Prostate gland (tissue), 2 donors: ENCODE measurements at regions not wholly inside any gene's neighbourhood (a gene's known extent, or its start where the extent isn't known, plus 50 kb on each side); places are given as distances from the start of the nearest gene placed in this dataset.

ENCODE experiments used
- DNase-seq: peaks from one replicate; pipeline ENCODE4 v3.0.0-alpha.2; 2019; ENCODE audit warnings: low spot score
- H3K27ac ChIP-seq, 2 donors: fragments of 200-600 bp; sonication (generic); 2 replicates each; pipeline ENCODE4 v1.5.1; 2017 to 2019
- H3K27me3 ChIP-seq: fragments of 200-600 bp; sonication (generic); replicated peaks from 2 replicates; pipeline ENCODE4 v1.5.1; 2019; ENCODE audit not compliant: insufficient read depth
- H3K36me3 ChIP-seq, 2 donors: fragments of 200-600 bp; sonication (generic); 1 replicate in 1 of 2; 2 replicates in 1 of 2; pipeline versions ENCODE4 v1.5.1 to v1.8.1; 2017 to 2019
- H3K4me1 ChIP-seq: fragments of 200-600 bp; sonication (generic); replicated peaks from 2 replicates; pipeline ENCODE4 v1.5.1; 2019
- H3K4me3 ChIP-seq, 2 donors: fragments of 200-600 bp; sonication (generic); 2 replicates each; pipeline ENCODE4 v1.5.1; 2017 to 2019
- H3K9me3 ChIP-seq: fragments of 200-600 bp; sonication (generic); 2 replicates; pipeline ENCODE4 v1.5.1; 2017
- POLR2A ChIP-seq: fragments of 450-650 bp; IDR thresholded peaks from one replicate; pipeline ENCODE4 v1.6.1; 2016; ENCODE audit warnings: antibody characterized with exemption, mild to moderate bottlenecking
- POLR2AphosphoS5 ChIP-seq: sonication (generic); formaldehyde crosslinking; IDR thresholded peaks from one replicate; pipeline ENCODE4 v1.6.1; 2017; ENCODE audit warnings: antibody characterized with exemption
- WGBS: methylation state at CpG from one replicate; pipeline ENCODE4 v1.1.5; 2018; 5-methylcytosine and 5-hydroxymethylcytosine counted together
- intact Hi-C: fragments of 100-400 bp; cut with DNase I; formaldehyde crosslinking; loops from one replicate; pipeline ENCODE4 v1.14.2; 2022
- TF ChIP-seq, protein P1 (sequence below), 4 experiments: fragments of 200-600 bp in 2 of 4; fragments of 450-650 bp in 2 of 4; sonication (generic) in 2 of 4; IDR thresholded peaks; 1 replicate in 3 of 4; 2 replicates in 1 of 4; pipeline ENCODE4 v1.5.1; 2016 to 2019; ENCODE audit warnings: antibody characterized with exemption in 4 of 4, mild to moderate bottlenecking in 2 of 4, moderate library complexity in 2 of 4

DNA sequence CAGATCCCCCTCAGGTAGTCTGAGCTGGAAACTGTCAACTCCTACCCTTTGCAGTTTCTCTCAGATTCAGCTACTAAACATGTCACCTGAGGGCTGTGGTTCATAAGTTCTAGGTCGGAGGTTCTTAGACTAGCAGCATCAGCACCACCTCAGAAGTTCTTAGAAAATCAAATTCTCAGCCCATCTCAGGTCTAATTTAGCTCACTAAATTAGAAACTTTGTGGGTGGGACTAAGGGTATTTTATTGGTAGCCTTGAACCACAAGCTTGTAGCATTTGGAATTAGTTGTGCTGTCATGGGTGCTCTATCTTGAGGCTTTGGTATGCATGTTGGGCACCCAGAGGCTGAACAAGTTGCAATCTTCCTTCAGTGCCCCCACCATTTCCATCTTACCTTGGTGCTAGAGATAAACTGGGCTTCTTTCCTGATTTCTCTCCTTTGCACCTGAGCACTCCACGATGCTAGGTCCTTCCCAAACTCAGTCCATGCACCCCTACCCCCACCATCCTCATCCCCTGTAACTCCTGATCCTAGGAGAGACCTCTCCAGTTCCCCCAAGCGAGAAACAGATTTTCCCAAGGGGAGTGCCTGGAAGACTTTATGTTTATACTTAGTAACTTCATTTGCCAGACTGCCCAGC lies 54.2 kb downstream of the S1PR1 start:
- no peaks in the 10 kb centered on the region for H3K9me3 ChIP-seq
- no peak overlapping the region for H3K4me3 ChIP-seq
- intact Hi-C loops: no loop called here
- no peak for DNase-seq
- no peaks in the 10 kb centered on the region for H3K27me3 ChIP-seq
- H3K36me3 ChIP-seq: no peaks in the 10 kb centered on the region
- TF ChIP-seq POLR2A (no peak), POLR2AphosphoS5 (no peak)
- TF ChIP-seq, protein P1, sequence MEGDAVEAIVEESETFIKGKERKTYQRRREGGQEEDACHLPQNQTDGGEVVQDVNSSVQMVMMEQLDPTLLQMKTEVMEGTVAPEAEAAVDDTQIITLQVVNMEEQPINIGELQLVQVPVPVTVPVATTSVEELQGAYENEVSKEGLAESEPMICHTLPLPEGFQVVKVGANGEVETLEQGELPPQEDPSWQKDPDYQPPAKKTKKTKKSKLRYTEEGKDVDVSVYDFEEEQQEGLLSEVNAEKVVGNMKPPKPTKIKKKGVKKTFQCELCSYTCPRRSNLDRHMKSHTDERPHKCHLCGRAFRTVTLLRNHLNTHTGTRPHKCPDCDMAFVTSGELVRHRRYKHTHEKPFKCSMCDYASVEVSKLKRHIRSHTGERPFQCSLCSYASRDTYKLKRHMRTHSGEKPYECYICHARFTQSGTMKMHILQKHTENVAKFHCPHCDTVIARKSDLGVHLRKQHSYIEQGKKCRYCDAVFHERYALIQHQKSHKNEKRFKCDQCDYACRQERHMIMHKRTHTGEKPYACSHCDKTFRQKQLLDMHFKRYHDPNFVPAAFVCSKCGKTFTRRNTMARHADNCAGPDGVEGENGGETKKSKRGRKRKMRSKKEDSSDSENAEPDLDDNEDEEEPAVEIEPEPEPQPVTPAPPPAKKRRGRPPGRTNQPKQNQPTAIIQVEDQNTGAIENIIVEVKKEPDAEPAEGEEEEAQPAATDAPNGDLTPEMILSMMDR (IDR thresholded peaks at IDR 0.05): no peak
- H3K4me1 ChIP-seq: no peaks in the 10 kb centered on the region
- H3K27ac ChIP-seq: no peak overlapping the region
- 62% methylated on average over 3 of the region's 3 CpGs for WGBS

DNA sequence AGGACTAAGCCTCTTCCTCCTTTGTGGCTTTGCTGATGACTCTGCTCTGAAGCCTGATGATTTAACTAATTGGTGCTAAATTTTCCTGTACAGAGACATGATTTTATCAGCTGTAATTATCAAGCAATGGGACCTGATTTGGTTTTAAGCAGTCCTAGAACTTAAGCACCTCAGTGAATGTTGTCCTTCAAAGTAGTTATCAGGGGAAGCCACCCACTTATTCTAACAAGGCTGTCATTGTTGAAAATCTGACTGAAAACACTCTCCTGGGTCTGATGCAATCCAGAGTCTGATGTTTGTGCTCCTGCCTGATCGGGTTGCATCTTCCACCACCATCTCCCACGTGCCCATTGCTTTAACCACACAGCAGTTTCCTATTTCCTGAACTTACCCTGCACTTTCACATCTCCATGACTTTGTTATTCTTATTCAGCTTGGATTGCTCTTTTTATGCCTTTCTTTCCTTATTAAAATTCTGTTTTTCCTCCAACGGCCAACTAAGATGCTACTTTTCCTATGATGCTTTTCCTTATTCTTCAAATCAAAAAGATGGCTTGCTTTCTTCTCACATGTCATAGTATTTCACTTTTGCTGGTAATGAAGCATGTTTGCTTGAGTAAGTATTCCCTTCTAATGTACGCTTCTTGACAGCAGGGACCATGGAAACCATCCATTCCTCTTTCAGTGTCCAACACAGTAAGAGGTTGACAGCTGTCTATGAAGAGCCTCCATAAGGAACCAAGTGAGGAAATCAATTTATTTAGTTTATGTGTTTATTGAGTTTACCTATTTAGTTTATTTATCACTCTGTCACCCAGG lies 55.0 kb downstream of the S1PR1 start:
- Histone ChIP-seq H3K36me3 (no peaks in the 10 kb centered on the region), H3K27ac (no peak overlapping the region), H3K27me3 (no peaks in the 10 kb centered on the region), H3K4me3 (no peak overlapping the region), H3K9me3 (no peaks in the 10 kb centered on the region), H3K4me1 (no peaks in the 10 kb centered on the region)
- intact Hi-C loops: no loop called here
- 49% methylated on average over 4 of the region's 4 CpGs for WGBS
- DNase-seq: no peak
- no peak for TF ChIP-seq POLR2A
- TF ChIP-seq POLR2AphosphoS5: no peak
- TF ChIP-seq, protein P1 (IDR thresholded peaks at IDR 0.05): no peak

DNA sequence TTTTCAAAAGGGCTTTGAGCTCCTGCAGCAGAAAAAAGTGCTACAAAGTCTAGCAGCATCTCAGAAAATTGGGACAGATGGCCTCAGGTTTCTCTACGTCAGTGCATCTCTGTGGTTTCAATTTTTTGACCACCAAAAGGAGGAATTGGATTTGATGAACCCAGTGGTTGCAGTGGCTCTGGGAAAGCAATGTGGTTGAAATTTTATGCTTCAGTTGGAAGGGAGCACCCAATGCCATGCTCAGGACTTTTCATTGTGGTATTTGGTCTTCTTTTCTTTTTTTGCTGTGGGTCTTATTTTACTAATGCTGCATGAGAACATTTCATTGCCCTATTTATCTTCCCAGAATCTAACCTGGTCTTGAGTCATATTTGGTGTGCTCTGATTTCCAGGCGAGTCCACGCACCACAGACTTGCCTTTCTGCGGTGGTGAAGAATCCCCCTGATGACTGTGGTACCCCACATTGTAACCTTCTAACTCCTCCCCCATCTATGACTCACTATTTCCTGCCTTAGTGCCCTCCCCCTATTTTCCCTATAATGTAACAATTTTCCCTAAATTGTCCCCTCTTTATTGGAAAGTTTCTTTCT lies 56.7 kb downstream of the S1PR1 start:
- Histone ChIP-seq H3K9me3 (no peaks in the 10 kb centered on the region), H3K27me3 (no peaks in the 10 kb centered on the region), H3K27ac (no peak overlapping the region), H3K36me3 (no peaks in the 10 kb centered on the region), H3K4me1 (no peaks in the 10 kb centered on the region), H3K4me3 (no peak overlapping the region)
- TF ChIP-seq POLR2A (no peak), POLR2AphosphoS5 (no peak)
- TF ChIP-seq, protein P1 (IDR thresholded peaks at IDR 0.05): no peak
- DNase-seq: no peak
- intact Hi-C loops: no loop called here
- WGBS: 82% methylated on average over 4 of the region's 4 CpGs

DNA sequence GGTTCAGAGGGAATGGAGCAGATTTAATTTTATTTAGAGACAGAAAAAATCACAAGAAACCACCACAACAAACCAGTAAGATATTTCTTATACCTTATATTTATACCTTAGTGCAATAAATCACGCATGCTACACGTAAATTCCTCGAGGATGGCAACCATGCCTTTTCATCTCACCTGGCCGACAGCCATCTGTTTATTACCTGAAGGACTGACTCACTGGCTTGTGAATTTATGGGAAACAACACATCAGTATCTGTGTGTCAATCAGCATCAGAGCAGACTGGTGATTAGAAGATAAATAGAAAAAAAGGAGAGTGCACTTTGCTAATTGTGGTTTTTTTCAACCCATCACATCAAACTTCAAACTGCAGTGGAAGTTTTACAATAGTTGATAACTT lies 58.4 kb downstream of the S1PR1 start:
- TF ChIP-seq, protein P1 (IDR thresholded peaks at IDR 0.05): no peak
- intact Hi-C loops: no loop called here
- 23% methylated on average over 4 of the region's 4 CpGs for WGBS
- H3K27me3 ChIP-seq: no peaks in the 10 kb centered on the region
- no peak for DNase-seq
- H3K4me1 ChIP-seq: no peaks in the 10 kb centered on the region
- H3K27ac ChIP-seq: no peak overlapping the region
- H3K4me3 ChIP-seq: no peak overlapping the region
- no peaks in the 10 kb centered on the region for H3K9me3 ChIP-seq
- no peaks in the 10 kb centered on the region for H3K36me3 ChIP-seq
